Ovary (tissue), 7 donors: ENCODE measurements at regions not wholly inside any gene's neighbourhood (a gene's known extent, or its start where the extent isn't known, plus 50 kb on each side); places are given as distances from the start of the nearest gene placed in this dataset.

Source experiments
- DNase-seq, 5 donors: peaks; one replicate each; pipeline ENCODE4 v3.0.0-alpha.2; 2019 to 2020
- H3K27ac ChIP-seq, 2 donors: fragments of 200-600 bp; one replicate each; pipeline versions ENCODE4 v1.5.1 to v1.8.0; 2019 to 2022
- H3K27me3 ChIP-seq: fragments of 200-600 bp; one replicate; pipeline ENCODE4 v1.8.0; 2022
- H3K36me3 ChIP-seq: fragments of 200-600 bp; sonication (generic); one replicate; pipeline ENCODE4 v1.5.1; 2019
- H3K4me1 ChIP-seq: one replicate; pipeline ENCODE4 v1.8.1; 2013; ENCODE audit warnings: mild to moderate bottlenecking, moderate library complexity; ENCODE audit not compliant: insufficient read depth
- H3K4me3 ChIP-seq: fragments of 200-600 bp; sonication (generic); one replicate; pipeline ENCODE4 v1.5.1; 2017
- H3K9me3 ChIP-seq, 2 donors: fragments of 200-600 bp in 1 of 2; sonication (generic) in 1 of 2; one replicate each; pipeline versions ENCODE4 v1.5.1 to v1.8.1; 2013 to 2019; ENCODE audit warnings: mild to moderate bottlenecking in 1 of 2, moderate library complexity in 1 of 2
- CTCF ChIP-seq, 3 donors: fragments of 450-650 bp in 2 of 3; fragments of 200-600 bp in 1 of 3; IDR thresholded peaks; one replicate each; pipeline versions ENCODE4 v1.5.1 to v1.8.0; 2016 to 2022; ENCODE audit warnings: antibody characterized with exemption in 3 of 3, mild to moderate bottlenecking in 1 of 3
- EP300 ChIP-seq: sonication (generic); formaldehyde crosslinking; IDR thresholded peaks from one replicate; pipeline ENCODE4 v1.6.1; 2017; ENCODE audit warnings: antibody characterized with exemption
- POLR2A ChIP-seq: fragments of 450-650 bp; IDR thresholded peaks from one replicate; pipeline ENCODE4 v1.6.1; 2017; ENCODE audit warnings: antibody characterized with exemption, mild to moderate bottlenecking, moderate library complexity
- WGBS, 3 donors: extraction: QIAGEN DNeasy Blood & Tissue Kit in 1 of 3; methylation state at CpG; one replicate each; pipeline versions ENCODE4 v1.1.5 to v1.1.7; 2013 to 2017; 5-methylcytosine and 5-hydroxymethylcytosine counted together
- intact Hi-C, 4 donors: fragments of 100-400 bp; cut with DNase I; formaldehyde crosslinking; loops; one replicate each; pipeline versions ENCODE4 v1.11.0 to v1.15.1; 2022 to 2023
- donor health status: DM: no; HTN: no; CAD: no; lungs with moderate emphysema.
- donor health status: DM: no; HTN: no; CAD: no.
- donor health status: Bipolar disorder and iron deficiency.
- donor health status: DM: no; HTN: no; CAD: no.
- donor health status: DM: yes; HTN: yes; CAD: no.

DNA sequence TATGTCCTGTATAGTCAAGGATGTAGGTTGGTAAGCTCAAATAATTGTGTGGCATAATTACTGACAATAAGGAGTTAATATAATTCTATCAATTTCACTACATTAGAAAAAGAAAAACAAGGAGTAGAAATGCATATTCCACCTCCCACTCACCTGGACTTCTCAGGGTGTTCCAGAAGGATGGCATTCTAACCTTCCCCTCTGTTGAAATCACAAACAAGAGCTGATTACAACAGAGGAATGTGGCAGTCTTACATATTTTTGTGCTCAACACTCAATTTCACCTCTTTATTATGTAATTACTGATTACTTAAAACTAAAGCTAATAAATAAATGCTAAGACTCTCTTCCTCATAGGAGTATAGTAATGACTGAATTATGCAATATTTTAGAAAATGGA lies 745.3 kb downstream of the DTWD2 start:
- Histone ChIP-seq H3K4me3 (no peak overlapping the region), H3K9me3 (no peaks in the 10 kb centered on the region), H3K4me1 (no peaks in the 10 kb centered on the region), H3K36me3 (no peaks in the 10 kb centered on the region), H3K27me3 (no peaks in the 10 kb centered on the region), H3K27ac (no peak overlapping the region)
- TF ChIP-seq CTCF (IDR thresholded peaks at IDR 0.05) (no peak), POLR2A (no peak), EP300 (no peak)
- no peak for DNase-seq
- intact Hi-C loops, result no loop called here

- Histone ChIP-seq H3K9me3 (no peaks in the 10 kb centered on the region), H3K4me3 (no peak overlapping the region), H3K27ac (no peak overlapping the region), H3K4me1 (no peaks in the 10 kb centered on the region), H3K27me3 (no peaks in the 10 kb centered on the region), H3K36me3 (no peaks in the 10 kb centered on the region)
- WGBS, 3 donors, result 94 to 99% (median 98%) methylated on average over 2 of the region's 2 CpGs
- intact Hi-C loops, result no loop called here
- TF ChIP-seq POLR2A (no peak), CTCF (IDR thresholded peaks at IDR 0.05) (no peak), EP300 (no peak)
- no peak for DNase-seq
These were observed 752.1 kb downstream of the DTWD2 start for GRCh38 chr5:118236108-118236849.

- intact Hi-C loops, result no loop called here
- no peaks in the 10 kb centered on the region for H3K27me3 ChIP-seq
- TF ChIP-seq EP300 (no peak), CTCF (IDR thresholded peaks at IDR 0.05) (no peak), POLR2A (no peak)
- WGBS, 3 donors, result 81 to 84% (median 83%) methylated on average over 4 of the region's 4 CpGs
- H3K27ac ChIP-seq, result no peak overlapping the region
- H3K36me3 ChIP-seq, result no peaks in the 10 kb centered on the region
- H3K9me3 ChIP-seq, result no peaks in the 10 kb centered on the region
- no peak for DNase-seq
- no peak overlapping the region for H3K4me3 ChIP-seq
- H3K4me1 ChIP-seq, result no peaks in the 10 kb centered on the region
These were observed 754.7 kb downstream of the DTWD2 start for GRCh38 chr5:118233606-118234005.

- H3K9me3 ChIP-seq, result no peaks in the 10 kb centered on the region
- H3K27ac ChIP-seq, result no peak overlapping the region
- no peaks in the 10 kb centered on the region for H3K4me1 ChIP-seq
- TF ChIP-seq EP300 (no peak), CTCF (IDR thresholded peaks at IDR 0.05) (no peak), POLR2A (no peak)
- 30 to 59% (median 42%) methylated on average over 2 of the region's 2 CpGs for WGBS, 3 donors
- no peak overlapping the region for H3K4me3 ChIP-seq
- intact Hi-C loops, result no loop called here
- no peak for DNase-seq
- no peaks in the 10 kb centered on the region for H3K36me3 ChIP-seq
- no peaks in the 10 kb centered on the region for H3K27me3 ChIP-seq
These were observed 759.9 kb downstream of the DTWD2 start for GRCh38 chr5:118228489-118228888.
